Body of pancreas (tissue), 4 donors: ENCODE measurements at regions not wholly inside any gene's neighbourhood (a gene's known extent, or its start where the extent isn't known, plus 50 kb on each side); places are given as distances from the start of the nearest gene placed in this dataset.

Experiments
- POLR2A ChIP-seq, 3 donors: fragments of 450-650 bp; IDR thresholded peaks; one replicate each; pipeline ENCODE4 v1.6.1; 2016; ENCODE audit warnings: antibody characterized with exemption in 3 of 3, mild to moderate bottlenecking in 2 of 3
- TF ChIP-seq, protein P1 (sequence below), 7 experiments: fragments of 450-650 bp in 4 of 7; fragments of 200-600 bp in 3 of 7; sonication (generic) in 3 of 7; IDR thresholded peaks; one replicate each; pipeline ENCODE4 v1.5.1; 2016 to 2019; ENCODE audit warnings: antibody characterized with exemption in 7 of 7

DNA sequence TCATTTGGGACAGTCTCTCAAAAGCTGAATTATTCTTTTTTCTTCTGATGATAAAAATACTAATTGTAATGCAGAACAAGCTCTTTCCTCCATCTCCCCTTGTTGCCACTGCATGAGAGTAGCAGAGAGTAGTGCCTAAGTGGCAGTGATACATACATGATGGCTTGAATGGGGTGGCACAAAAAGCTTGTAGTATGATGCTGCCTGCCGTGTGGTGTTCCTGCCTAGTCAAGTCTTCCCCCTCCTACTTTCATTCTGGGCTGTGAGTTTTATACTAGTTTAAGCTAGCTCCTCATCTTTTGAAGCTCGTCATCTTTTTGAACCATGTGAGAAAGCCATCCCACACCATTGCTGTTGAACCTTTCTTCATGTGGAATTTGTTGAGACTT lies 230.5 kb downstream of the NFKBIZ start:
- TF ChIP-seq, protein P1, sequence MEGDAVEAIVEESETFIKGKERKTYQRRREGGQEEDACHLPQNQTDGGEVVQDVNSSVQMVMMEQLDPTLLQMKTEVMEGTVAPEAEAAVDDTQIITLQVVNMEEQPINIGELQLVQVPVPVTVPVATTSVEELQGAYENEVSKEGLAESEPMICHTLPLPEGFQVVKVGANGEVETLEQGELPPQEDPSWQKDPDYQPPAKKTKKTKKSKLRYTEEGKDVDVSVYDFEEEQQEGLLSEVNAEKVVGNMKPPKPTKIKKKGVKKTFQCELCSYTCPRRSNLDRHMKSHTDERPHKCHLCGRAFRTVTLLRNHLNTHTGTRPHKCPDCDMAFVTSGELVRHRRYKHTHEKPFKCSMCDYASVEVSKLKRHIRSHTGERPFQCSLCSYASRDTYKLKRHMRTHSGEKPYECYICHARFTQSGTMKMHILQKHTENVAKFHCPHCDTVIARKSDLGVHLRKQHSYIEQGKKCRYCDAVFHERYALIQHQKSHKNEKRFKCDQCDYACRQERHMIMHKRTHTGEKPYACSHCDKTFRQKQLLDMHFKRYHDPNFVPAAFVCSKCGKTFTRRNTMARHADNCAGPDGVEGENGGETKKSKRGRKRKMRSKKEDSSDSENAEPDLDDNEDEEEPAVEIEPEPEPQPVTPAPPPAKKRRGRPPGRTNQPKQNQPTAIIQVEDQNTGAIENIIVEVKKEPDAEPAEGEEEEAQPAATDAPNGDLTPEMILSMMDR (IDR thresholded peaks at IDR 0.05): no peak
- no peak for TF ChIP-seq POLR2A (IDR thresholded peaks at IDR 0.05)
